ENCODE measurements at regions not wholly inside any gene's neighbourhood (a gene's known extent, or its start where the extent isn't known, plus 50 kb on each side); places are given as distances from the start of the nearest gene placed in this dataset.
"Not testable (repeated sequence)": the region's sequence is repeated elsewhere in the genome, so short reads cannot be mapped to it uniquely, and the experiment has no call there.

- no peak for DNase-seq
Measured at GRCh38 chr13:73536865-73537264, 478.1 kb downstream of the KLF5 start.

GRCh38 chr13:73535341-73535740 is 476.5 kb downstream of the KLF5 start:
- DNase-seq: no peak

- no peak for DNase-seq
Measured at GRCh38 chr13:73532987-73533510, 474.2 kb downstream of the KLF5 start.

GRCh38 chr13:73532582-73532981 is 473.8 kb downstream of the KLF5 start:
- DNase-seq: no peak

- no peak for DNase-seq
Measured at GRCh38 chr13:73531014-73531413, 472.2 kb downstream of the KLF5 start.

- DNase-seq: no peak
Measured at GRCh38 chr13:73522937-73523336, 464.1 kb downstream of the KLF5 start.

- no peak for DNase-seq
Measured at GRCh38 chr13:73521985-73522524, 463.2 kb downstream of the KLF5 start.

- DNase-seq: no peak
Measured at GRCh38 chr13:73521290-73521624, 462.5 kb downstream of the KLF5 start.

GRCh38 chr13:73520566-73521289 is 461.9 kb downstream of the KLF5 start:
- DNase-seq: no peak

GRCh38 chr13:73520135-73520534 is 461.3 kb downstream of the KLF5 start:
- DNase-seq: not testable (repeated sequence)

- DNase-seq: no peak
Measured at GRCh38 chr13:73519396-73520116, 460.8 kb downstream of the KLF5 start.

- no peak for DNase-seq
Measured at GRCh38 chr13:73517766-73518165, 459.0 kb downstream of the KLF5 start.

GRCh38 chr13:73516731-73517130 is 457.9 kb downstream of the KLF5 start:
- DNase-seq: no peak

- no peak for DNase-seq
Measured at GRCh38 chr13:73514208-73514607, 455.4 kb downstream of the KLF5 start.

GRCh38 chr13:73513751-73514150 is 454.9 kb downstream of the KLF5 start:
- DNase-seq: no peak

GRCh38 chr13:73508841-73509240 is 450.0 kb downstream of the KLF5 start:
- no peak for DNase-seq

- DNase-seq: no peak
Measured at GRCh38 chr13:73505376-73505890, 446.6 kb downstream of the KLF5 start.

- DNase-seq: no peak
Measured at GRCh38 chr13:73499695-73500094, 440.9 kb downstream of the KLF5 start.

GRCh38 chr13:73497430-73497829 is 438.6 kb downstream of the KLF5 start:
- DNase-seq: no peak

- DNase-seq: no peak
Measured at GRCh38 chr13:73496711-73497110, 437.9 kb downstream of the KLF5 start.

- no peak for DNase-seq
Measured at GRCh38 chr13:73492811-73493210, 434.0 kb downstream of the KLF5 start.

GRCh38 chr13:73482556-73482955 is 423.8 kb downstream of the KLF5 start:
- DNase-seq: no peak

- no peak for DNase-seq
Measured at GRCh38 chr13:73481886-73482445, 423.2 kb downstream of the KLF5 start.

All from stimulated activated CD4-positive, alpha-beta T cell treated with anti-CD3 and anti-CD28 coated beads, Interleukin-2, amount 100 ng/mL, for 24 hours (primary cell).